ENCODE measurements at regions not wholly inside any gene's neighbourhood (a gene's known extent, or its start where the extent isn't known, plus 50 kb on each side); places are given as distances from the start of the nearest gene placed in this dataset.
"Not testable (repeated sequence)": the region's sequence is repeated elsewhere in the genome, so short reads cannot be mapped to it uniquely, and the experiment has no call there.

DNA sequence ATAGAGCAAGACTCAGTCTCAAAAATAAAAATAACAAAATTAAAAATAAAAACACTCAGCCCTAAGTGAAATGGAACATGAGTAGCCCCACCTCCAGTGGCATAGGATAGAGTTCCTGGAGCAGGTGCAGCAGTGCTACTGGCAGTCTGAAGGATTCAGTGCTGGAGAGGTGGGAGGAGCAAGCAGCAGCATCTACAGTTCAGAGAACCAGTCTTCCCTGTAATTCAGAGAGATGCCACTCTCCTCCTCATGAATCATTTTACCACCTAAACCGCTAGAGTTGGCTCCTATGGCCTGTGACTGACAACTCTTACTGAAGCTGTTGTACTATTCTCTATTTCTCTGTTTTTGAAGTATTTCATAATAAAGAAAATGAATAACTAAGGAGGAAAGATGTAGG is 56.0 kb upstream of the SMURF2 start:
- no peak for DNase-seq (ENCODE audit: low spot score)
- Histone ChIP-seq H3K4me2 (ENCODE audit: low read depth, low read length) (no peak overlapping the region), H3K79me2 (ENCODE audit: insufficient read depth, low read length) (no peaks in the 10 kb centered on the region), H3K27ac (ENCODE audit: extremely low read length, insufficient read depth, low read length) (no peak overlapping the region), H3K4me1 (ENCODE audit: insufficient read depth, low read length) (peaks cover 26% of the 10 kb centered on the region), H3K27me3 (ENCODE audit: control insufficient read depth in 1 of 2, insufficient read depth in 2 of 2, low read length in 2 of 2) (no peaks in the 10 kb centered on the region), H3K9me3 (ENCODE audit: low read length) (no peaks in the 10 kb centered on the region), H2AFZ (ENCODE audit: low read length) (no peak overlapping the region), H3K36me3 (replicated peaks in 1 of 2; ENCODE audit: control insufficient read depth in 1 of 2, insufficient read depth in 2 of 2, low read length in 2 of 2) (no peaks in the 10 kb centered on the region), H3K9ac (ENCODE audit: insufficient read depth, low read depth, low read length) (no peak overlapping the region), H4K20me1 (ENCODE audit: insufficient read depth, low read length) (no peaks in the 10 kb centered on the region), H3K4me3 (replicated peaks in 1 of 3; ENCODE audit: insufficient read depth in 1 of 3, low read depth in 2 of 3, low read length in 3 of 3) (no peak overlapping the region)
- no TSS peak for BruUV-seq (replicated peaks)
- intact Hi-C loops (cut with micrococcal nuclease; ENCODE audit: unreplicated experiment) (loop anchor here (5.0 kb wide), 1 partner anchor 561 kb away; no protein-coding TSS in a partner anchor), in situ Hi-C loops (cut with HindIII; ENCODE audit: extremely low pct_ligation_motif_present, low pct_unique_long_range_greater_than_20kb) (no loop called here)
- ChIA-PET CTCF (ENCODE audit: low intra/inter-chr PET ratio, low total read pairs) (no interaction called here), POLR2A (no interaction called here)
- 90% methylated on average over 1 of the region's 1 CpG for WGBS (ENCODE audit: low lambda C conversion rate)
- ATAC-seq = no peak
- FAIRE-seq = no peak
- TF ChIP-seq SALL1 (CRISPR knock-in tag; IDR thresholded peaks at IDR 0.05) = no peak
- no peak for TF ChIP-seq ZNF850 (CRISPR knock-in tag; conservative IDR thresholded peaks at IDR 0.05)
- TF ChIP-seq, protein P1, sequence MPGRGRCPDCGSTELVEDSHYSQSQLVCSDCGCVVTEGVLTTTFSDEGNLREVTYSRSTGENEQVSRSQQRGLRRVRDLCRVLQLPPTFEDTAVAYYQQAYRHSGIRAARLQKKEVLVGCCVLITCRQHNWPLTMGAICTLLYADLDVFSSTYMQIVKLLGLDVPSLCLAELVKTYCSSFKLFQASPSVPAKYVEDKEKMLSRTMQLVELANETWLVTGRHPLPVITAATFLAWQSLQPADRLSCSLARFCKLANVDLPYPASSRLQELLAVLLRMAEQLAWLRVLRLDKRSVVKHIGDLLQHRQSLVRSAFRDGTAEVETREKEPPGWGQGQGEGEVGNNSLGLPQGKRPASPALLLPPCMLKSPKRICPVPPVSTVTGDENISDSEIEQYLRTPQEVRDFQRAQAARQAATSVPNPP (CRISPR knock-in tag; IDR thresholded peaks at IDR 0.05) = no peak
- TF ChIP-seq SP2 (CRISPR knock-in tag; IDR thresholded peaks at IDR 0.05) = no peak
- no peak for TF ChIP-seq YY1 (IDR thresholded peaks at IDR 0.05; ENCODE audit: insufficient read depth, insufficient replicate concordance, low read depth, low read length)
- TF ChIP-seq KAT8 (CRISPR knock-in tag; IDR thresholded peaks at IDR 0.05) = no peak
- TF ChIP-seq MAZ (IDR thresholded peaks at IDR 0.05; ENCODE audit: borderline replicate concordance, low read depth, low read length) = no peak
- no peak for TF ChIP-seq MAZ (CRISPR knock-in tag; IDR thresholded peaks at IDR 0.05; ENCODE audit: low read depth)
- TF ChIP-seq KDM5A (IDR thresholded peaks at IDR 0.05; ENCODE audit: borderline replicate concordance, low read length) = no peak
- no peak for TF ChIP-seq ZFP37 (CRISPR knock-in tag; IDR thresholded peaks at IDR 0.05; ENCODE audit: borderline replicate concordance)
- TF ChIP-seq NR1H2 (CRISPR knock-in tag; IDR thresholded peaks at IDR 0.05; ENCODE audit: borderline replicate concordance, low read depth) = no peak
- TF ChIP-seq ZSCAN30 (CRISPR knock-in tag; IDR thresholded peaks at IDR 0.05) = no peak
- no peak for TF ChIP-seq HNRNPUL1 (IDR thresholded peaks at IDR 0.05; ENCODE audit: low read depth, low read length)
- TF ChIP-seq REPIN1 (CRISPR knock-in tag; IDR thresholded peaks at IDR 0.05; ENCODE audit: borderline replicate concordance, low read depth) = no peak

GRCh38 chr17:64716496-64716895 is 54.4 kb upstream of the SMURF2 start:
- H3K79me2 ChIP-seq (ENCODE audit: insufficient read depth, low read length); H2AFZ ChIP-seq (ENCODE audit: low read length); BruUV-seq (replicated peaks); DNase-seq (ENCODE audit: low spot score); H3K27me3 ChIP-seq (ENCODE audit: control insufficient read depth in 1 of 2, insufficient read depth in 2 of 2, low read length in 2 of 2); H3K36me3 ChIP-seq (replicated peaks in 1 of 2; ENCODE audit: control insufficient read depth in 1 of 2, insufficient read depth in 2 of 2, low read length in 2 of 2); H3K9ac ChIP-seq (ENCODE audit: insufficient read depth, low read depth, low read length); CTCF ChIA-PET (ENCODE audit: low intra/inter-chr PET ratio, low total read pairs); ATAC-seq; H3K4me3 ChIP-seq (replicated peaks in 1 of 3; ENCODE audit: insufficient read depth in 1 of 3, low read depth in 2 of 3, low read length in 3 of 3); H3K9me3 ChIP-seq (ENCODE audit: low read length); POLR2A ChIA-PET; H3K4me2 ChIP-seq (ENCODE audit: low read depth, low read length); in situ Hi-C loops (cut with HindIII; ENCODE audit: extremely low pct_ligation_motif_present, low pct_unique_long_range_greater_than_20kb); FAIRE-seq; H4K20me1 ChIP-seq (ENCODE audit: insufficient read depth, low read length); H3K27ac ChIP-seq (ENCODE audit: extremely low read length, insufficient read depth, low read length): not testable (repeated sequence)
- peaks cover 31% of the 10 kb centered on the region for H3K4me1 ChIP-seq (ENCODE audit: insufficient read depth, low read length)
- intact Hi-C loops (cut with micrococcal nuclease; ENCODE audit: unreplicated experiment) = loop anchor here (5.0 kb wide), 1 partner anchor 559 kb away; no protein-coding TSS in a partner anchor
- 55% methylated on average over 11 of the region's 27 CpGs for WGBS (ENCODE audit: low lambda C conversion rate)

Measured in HepG2 (cell line).